RWPE2 (cell line): ENCODE measurements at regions not wholly inside any gene's neighbourhood (a gene's known extent, or its start where the extent isn't known, plus 50 kb on each side); places are given as distances from the start of the nearest gene placed in this dataset.

Source experiments
- ATAC-seq: fragments of 200-7000 bp; cut with Tn5 transposase; 3 replicates; pipeline ENCODE4 v1.9.1; 2021; ENCODE audit warnings: low read depth
- DNase-seq: peaks from one replicate; pipeline ENCODE4 v3.0.0-alpha.2; 2020; ENCODE audit warnings: low spot score
- H3K27ac ChIP-seq: fragments of 450-650 bp; 2 replicates; pipeline ENCODE4 v1.5.1; 2017; ENCODE audit warnings: mild to moderate bottlenecking; ENCODE audit not compliant: poor library complexity, severe bottlenecking
- H3K27me3 ChIP-seq: fragments of 250-450 bp; sonication (Bioruptor Pico); 2 replicates; pipeline ENCODE4 v1.5.1; 2021; ENCODE audit warnings: mild to moderate bottlenecking, moderate library complexity; ENCODE audit not compliant: insufficient read depth, poor library complexity, severe bottlenecking
- H3K36me3 ChIP-seq: fragments of 250-450 bp; sonication (Bioruptor Pico); 2 replicates; pipeline ENCODE4 v1.5.1; 2020; ENCODE audit warnings: low read depth, mild to moderate bottlenecking, moderate library complexity
- H3K4me1 ChIP-seq: fragments of 250-450 bp; sonication (Bioruptor Pico); 2 replicates; pipeline ENCODE4 v1.5.1; 2021; ENCODE audit warnings: mild to moderate bottlenecking, moderate library complexity; ENCODE audit not compliant: insufficient read depth, poor library complexity, severe bottlenecking
- H3K4me3 ChIP-seq: fragments of 250-450 bp; sonication (Bioruptor Pico); 2 replicates; pipeline ENCODE4 v1.5.1; 2021; ENCODE audit warnings: mild to moderate bottlenecking, moderate library complexity; ENCODE audit not compliant: severe bottlenecking
- H3K9me3 ChIP-seq: fragments of 250-450 bp; sonication (Bioruptor Pico); 2 replicates; pipeline ENCODE4 v1.5.1; 2021; ENCODE audit warnings: mild to moderate bottlenecking, moderate library complexity; ENCODE audit not compliant: severe bottlenecking
- CTCF ChIP-seq: fragments of 450-650 bp; IDR thresholded peaks from one replicate; pipeline ENCODE4 v1.5.1; 2017; ENCODE audit warnings: mild to moderate bottlenecking, moderate library complexity; ENCODE audit not compliant: poor library complexity, severe bottlenecking

GRCh38 chr11:112651386-112651785 lies 309.8 kb upstream of the NCAM1 start:
- no peaks in the 10 kb centered on the region for H3K9me3 ChIP-seq
- peaks cover 11% of the 10 kb centered on the region for H3K4me1 ChIP-seq
- H3K4me3 ChIP-seq = no peak overlapping the region
- ATAC-seq (no peak), DNase-seq (no peak)
- no peaks in the 10 kb centered on the region for H3K27me3 ChIP-seq
- H3K36me3 ChIP-seq = no peaks in the 10 kb centered on the region
- no peak overlapping the region for H3K27ac ChIP-seq
- no peak for TF ChIP-seq CTCF

- Histone ChIP-seq H3K4me1 (peaks cover 24% of the 10 kb centered on the region), H3K27ac (no peak overlapping the region), H3K9me3 (no peaks in the 10 kb centered on the region), H3K4me3 (no peak overlapping the region), H3K36me3 (no peaks in the 10 kb centered on the region), H3K27me3 (no peaks in the 10 kb centered on the region)
- DNase-seq (no peak), ATAC-seq (peak; percentile 73)
- no peak for TF ChIP-seq CTCF
Observed at GRCh38 chr11:112652786-112653390, 308.3 kb upstream of the NCAM1 start.

GRCh38 chr11:112655371-112655770 lies 305.8 kb upstream of the NCAM1 start:
- ATAC-seq (no peak), DNase-seq (no peak)
- H3K4me3 ChIP-seq = no peak overlapping the region
- H3K36me3 ChIP-seq = no peaks in the 10 kb centered on the region
- H3K4me1 ChIP-seq = peaks cover 24% of the 10 kb centered on the region
- no peak for TF ChIP-seq CTCF
- H3K27ac ChIP-seq = no peak overlapping the region
- H3K9me3 ChIP-seq = no peaks in the 10 kb centered on the region
- H3K27me3 ChIP-seq = no peaks in the 10 kb centered on the region

GRCh38 chr11:112656772-112657428 lies 304.3 kb upstream of the NCAM1 start:
- Histone ChIP-seq H3K4me1 (peaks cover 24% of the 10 kb centered on the region), H3K9me3 (no peaks in the 10 kb centered on the region), H3K27ac (peak overlapping the region; percentile 62), H3K36me3 (no peaks in the 10 kb centered on the region), H3K4me3 (no peak overlapping the region), H3K27me3 (no peaks in the 10 kb centered on the region)
- DNase-seq (no peak), ATAC-seq (peak; percentile 91)
- no peak for TF ChIP-seq CTCF

GRCh38 chr11:112658431-112658878 lies 302.8 kb upstream of the NCAM1 start:
- H3K9me3 ChIP-seq = no peaks in the 10 kb centered on the region
- H3K4me1 ChIP-seq = peaks cover 14% of the 10 kb centered on the region
- no peak overlapping the region for H3K27ac ChIP-seq
- no peak for ATAC-seq
- no peak for TF ChIP-seq CTCF
- no peaks in the 10 kb centered on the region for H3K36me3 ChIP-seq
- DNase-seq = no peak
- no peaks in the 10 kb centered on the region for H3K27me3 ChIP-seq
- H3K4me3 ChIP-seq = no peak overlapping the region
